Small intestine (tissue), 7 donors: ENCODE measurements at regions not wholly inside any gene's neighbourhood (a gene's known extent, or its start where the extent isn't known, plus 50 kb on each side); places are given as distances from the start of the nearest gene placed in this dataset.

ENCODE experiments used
- DNase-seq, 2 donors: peaks; one replicate each; pipeline versions ENCODE4 v3.0.0 to v3.0.0-alpha.2; 2013
- FAIRE-seq: peaks from 2 replicates; lab custom pipeline; 2012; peaks lifted over from hg19 to GRCh38; lab: Jason Lieb, UNC
- H3K27ac ChIP-seq, 3 donors: one replicate each; pipeline ENCODE4 v1.5.1; 2013; ENCODE audit warnings: low read length in 2 of 3, mild to moderate bottlenecking in 2 of 3, control low read depth in 1 of 3, inconsistent platforms in 1 of 3, low read depth in 1 of 3, moderate library complexity in 1 of 3
- H3K27me3 ChIP-seq, 3 donors: one replicate each; pipeline ENCODE4 v1.6.1; 2013; ENCODE audit warnings: low read length in 3 of 3, inconsistent platforms in 1 of 3; ENCODE audit not compliant: control insufficient read depth in 3 of 3, insufficient read depth in 3 of 3
- H3K36me3 ChIP-seq, 3 donors: one replicate each; pipeline ENCODE4 v1.6.1; 2013; ENCODE audit warnings: low read length in 3 of 3, inconsistent platforms in 1 of 3, low read depth in 1 of 3, mild to moderate bottlenecking in 1 of 3, moderate library complexity in 1 of 3; ENCODE audit not compliant: control insufficient read depth in 3 of 3, insufficient read depth in 2 of 3
- H3K4me1 ChIP-seq, 3 donors: one replicate each; pipeline ENCODE4 v1.6.1; 2013; ENCODE audit warnings: low read length in 2 of 3, inconsistent platforms in 1 of 3, low read depth in 1 of 3, mild to moderate bottlenecking in 1 of 3, moderate library complexity in 1 of 3; ENCODE audit not compliant: control insufficient read depth in 3 of 3, insufficient read depth in 2 of 3
- H3K4me3 ChIP-seq, 3 donors: one replicate each; pipeline ENCODE4 v1.5.1; 2013; ENCODE audit warnings: low read length in 3 of 3, control low read depth in 1 of 3, inconsistent platforms in 1 of 3, low read depth in 1 of 3, mild to moderate bottlenecking in 1 of 3, moderate library complexity in 1 of 3
- H3K9me3 ChIP-seq, 2 donors: one replicate each; pipeline ENCODE4 v1.6.1; 2013; ENCODE audit warnings: low read depth in 1 of 2, low read length in 1 of 2; ENCODE audit not compliant: control insufficient read depth in 2 of 2, insufficient read depth in 1 of 2
- WGBS, 3 donors: extraction: QIAGEN DNeasy Blood & Tissue Kit; methylation state at CpG; one replicate each; pipeline ENCODE4 v1.1.7; 2013; 5-methylcytosine and 5-hydroxymethylcytosine counted together
- donor health status: healthy with polysubstance abuse.
- donor health status: control.
- donor health status: control.
- donor health status: Bipolar disorder and iron deficiency.
- donor health status: healthy.

- Histone ChIP-seq H3K27ac (no peak overlapping the region), H3K9me3 (peaks cover 0 to 2% of the 10 kb centered on the region in 2 donors), H3K27me3 (no peaks in the 10 kb centered on the region), H3K36me3 (no peaks in the 10 kb centered on the region), H3K4me1 (peaks cover 0 to under 1% (median 0%) of the 10 kb centered on the region in 3 donors), H3K4me3 (no peak overlapping the region)
- FAIRE-seq (no peak), DNase-seq (no peak)
- 79 to 81% (median 80%) methylated on average over 6 of the region's 6 CpGs for WGBS, 3 donors
Measured at GRCh38 chr10:43939389-43939938, 290.8 kb upstream of the ZNF32 start.

- Histone ChIP-seq H3K27ac (no peak overlapping the region), H3K36me3 (no peaks in the 10 kb centered on the region), H3K27me3 (no peaks in the 10 kb centered on the region), H3K4me3 (no peak overlapping the region), H3K4me1 (no peaks in the 10 kb centered on the region), H3K9me3 (peaks cover 0 to 5% of the 10 kb centered on the region in 2 donors)
- no peak for FAIRE-seq
- DNase-seq, result no peak
- 77 to 83% (median 78%) methylated on average over 8 of the region's 8 CpGs for WGBS, 3 donors
Measured at GRCh38 chr10:43938810-43939209, 290.1 kb upstream of the ZNF32 start.

- Histone ChIP-seq H3K36me3 (no peaks in the 10 kb centered on the region), H3K27ac (no peak overlapping the region), H3K9me3 (peaks cover 0 to 3% of the 10 kb centered on the region in 2 donors), H3K27me3 (peaks cover 0 to 2% (median 0%) of the 10 kb centered on the region in 3 donors), H3K4me1 (no peaks in the 10 kb centered on the region), H3K4me3 (no peak overlapping the region)
- DNase-seq (no peak), FAIRE-seq (no peak)
- WGBS, 3 donors, result 75 to 83% (median 81%) methylated on average over 4 of the region's 4 CpGs
Measured at GRCh38 chr10:43931308-43931930, 282.7 kb upstream of the ZNF32 start.

- DNase-seq (no peak), FAIRE-seq (no peak)
- 91 to 95% (median 91%) methylated on average over 5 of the region's 5 CpGs for WGBS, 3 donors
- no peaks in the 10 kb centered on the region for H3K36me3 ChIP-seq
- H3K27me3 ChIP-seq, result peaks cover 0 to 2% (median 0%) of the 10 kb centered on the region in 3 donors
- H3K9me3 ChIP-seq, result peaks cover 0 to 3% of the 10 kb centered on the region in 2 donors
- no peaks in the 10 kb centered on the region for H3K4me1 ChIP-seq
- H3K4me3 ChIP-seq, result no peak overlapping the region
- no peak overlapping the region for H3K27ac ChIP-seq
Measured at GRCh38 chr10:43930777-43931176, 282.1 kb upstream of the ZNF32 start.

GRCh38 chr10:43930243-43930642 is 281.6 kb upstream of the ZNF32 start:
- Histone ChIP-seq H3K36me3 (no peaks in the 10 kb centered on the region), H3K27ac (no peak overlapping the region), H3K4me3 (no peak overlapping the region), H3K27me3 (peaks cover 0 to 2% (median 0%) of the 10 kb centered on the region in 3 donors), H3K4me1 (no peaks in the 10 kb centered on the region), H3K9me3 (peaks cover 0 to 3% of the 10 kb centered on the region in 2 donors)
- no peak for FAIRE-seq
- no peak for DNase-seq
- 75 to 89% (median 86%) methylated on average over 3 of the region's 3 CpGs for WGBS, 3 donors

- 89 to 90% (median 89%) methylated on average over 6 of the region's 6 CpGs for WGBS, 3 donors
- Histone ChIP-seq H3K4me1 (no peaks in the 10 kb centered on the region), H3K36me3 (no peaks in the 10 kb centered on the region), H3K27me3 (peaks cover 0 to 2% (median 0%) of the 10 kb centered on the region in 3 donors), H3K27ac (no peak overlapping the region), H3K4me3 (no peak overlapping the region), H3K9me3 (peaks cover 0 to 3% of the 10 kb centered on the region in 2 donors)
- no peak for DNase-seq
- no peak for FAIRE-seq
Measured at GRCh38 chr10:43929122-43929521, 280.4 kb upstream of the ZNF32 start.

GRCh38 chr10:43928425-43928968 is 279.8 kb upstream of the ZNF32 start:
- Histone ChIP-seq H3K36me3 (no peaks in the 10 kb centered on the region), H3K27ac (no peak overlapping the region), H3K27me3 (peaks cover 0 to 2% (median 0%) of the 10 kb centered on the region in 3 donors), H3K4me1 (no peaks in the 10 kb centered on the region), H3K9me3 (no peaks in the 10 kb centered on the region), H3K4me3 (no peak overlapping the region)
- FAIRE-seq (no peak), DNase-seq (no peak)
- 74 to 80% (median 76%) methylated on average over 7 of the region's 7 CpGs for WGBS, 3 donors

GRCh38 chr10:43926875-43927406 is 278.3 kb upstream of the ZNF32 start:
- Histone ChIP-seq H3K4me3 (no peak overlapping the region), H3K27ac (no peak overlapping the region), H3K9me3 (no peaks in the 10 kb centered on the region), H3K4me1 (no peaks in the 10 kb centered on the region), H3K27me3 (peaks cover 0 to 2% (median 0%) of the 10 kb centered on the region in 3 donors), H3K36me3 (no peaks in the 10 kb centered on the region)
- WGBS, 3 donors, result 51 to 87% (median 57%) methylated on average over 7 of the region's 7 CpGs
- DNase-seq, result no peak
- FAIRE-seq, result no peak
